Activated CD4-positive, alpha-beta T cell treated with anti-CD3 and anti-CD28 coated beads for 48 hours (primary cell): ENCODE measurements at regions not wholly inside any gene's neighbourhood (a gene's known extent, or its start where the extent isn't known, plus 50 kb on each side); places are given as distances from the start of the nearest gene placed in this dataset.

ENCODE experiments used
- DNase-seq: peaks from one replicate; pipeline ENCODE4 v3.0.0-alpha.2; 2020

GRCh38 chr10:131810036-131810804 is 90.6 kb upstream of the PPP2R2D start:
- DNase-seq: no peak

- DNase-seq: no peak
Measured at GRCh38 chr10:131810805-131811629, 89.8 kb upstream of the PPP2R2D start.

- DNase-seq: no peak
Measured at GRCh38 chr10:131811630-131812403, 89.0 kb upstream of the PPP2R2D start.

GRCh38 chr10:131812736-131813604 is 87.8 kb upstream of the PPP2R2D start:
- no peak for DNase-seq

GRCh38 chr10:131814567-131815265 is 86.1 kb upstream of the PPP2R2D start:
- DNase-seq: no peak

GRCh38 chr10:131815266-131816156 is 85.3 kb upstream of the PPP2R2D start:
- no peak for DNase-seq

- no peak for DNase-seq
Measured at GRCh38 chr10:131816157-131816775, 84.5 kb upstream of the PPP2R2D start.

- no peak for DNase-seq
Measured at GRCh38 chr10:131816941-131817700, 83.7 kb upstream of the PPP2R2D start.

- no peak for DNase-seq
Measured at GRCh38 chr10:131817866-131818509, 82.8 kb upstream of the PPP2R2D start.

GRCh38 chr10:131818510-131819234 is 82.1 kb upstream of the PPP2R2D start:
- DNase-seq: no peak

GRCh38 chr10:131819241-131820072 is 81.4 kb upstream of the PPP2R2D start:
- DNase-seq: no peak

GRCh38 chr10:131820626-131821025 is 80.2 kb upstream of the PPP2R2D start:
- no peak for DNase-seq

GRCh38 chr10:131821378-131822012 is 79.3 kb upstream of the PPP2R2D start:
- no peak for DNase-seq

GRCh38 chr10:131822013-131822691 is 78.7 kb upstream of the PPP2R2D start:
- DNase-seq: no peak

GRCh38 chr10:131822692-131823245 is 78.0 kb upstream of the PPP2R2D start:
- DNase-seq: no peak
